HG02852 (cell line): ENCODE measurements at regions not wholly inside any gene's neighbourhood (a gene's known extent, or its start where the extent isn't known, plus 50 kb on each side); places are given as distances from the start of the nearest gene placed in this dataset.
"Not testable (repeated sequence)": the region's sequence is repeated elsewhere in the genome, so short reads cannot be mapped to it uniquely, and the experiment has no call there.

Experiments
- ATAC-seq: cut with Tn5 transposase; IDR thresholded peaks from one replicate; pipeline ENCODE4 v1.9.1; 2021; ENCODE audit warnings: mild to moderate bottlenecking, moderate library complexity; ENCODE audit not compliant: unreplicated experiment

DNA sequence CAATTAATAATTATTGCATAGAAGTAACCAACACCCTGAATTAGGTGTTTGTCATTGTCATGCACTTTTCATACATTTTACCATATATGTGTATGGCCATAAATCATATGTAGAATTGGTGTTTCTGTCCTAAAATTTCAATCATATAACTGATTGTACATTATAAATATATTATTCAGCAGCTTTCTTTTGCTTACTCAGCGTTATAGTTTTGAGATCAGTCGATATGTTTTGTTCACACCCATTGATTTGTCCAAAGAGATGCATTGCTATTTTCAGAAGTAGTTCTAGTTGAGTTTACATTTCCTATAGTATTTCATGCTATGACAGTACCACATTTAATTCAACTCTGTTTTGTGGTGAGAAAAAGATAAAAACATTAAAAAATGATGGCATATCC, 50.5 kb upstream of the PARP4 start:
- ATAC-seq: no peak

DNA sequence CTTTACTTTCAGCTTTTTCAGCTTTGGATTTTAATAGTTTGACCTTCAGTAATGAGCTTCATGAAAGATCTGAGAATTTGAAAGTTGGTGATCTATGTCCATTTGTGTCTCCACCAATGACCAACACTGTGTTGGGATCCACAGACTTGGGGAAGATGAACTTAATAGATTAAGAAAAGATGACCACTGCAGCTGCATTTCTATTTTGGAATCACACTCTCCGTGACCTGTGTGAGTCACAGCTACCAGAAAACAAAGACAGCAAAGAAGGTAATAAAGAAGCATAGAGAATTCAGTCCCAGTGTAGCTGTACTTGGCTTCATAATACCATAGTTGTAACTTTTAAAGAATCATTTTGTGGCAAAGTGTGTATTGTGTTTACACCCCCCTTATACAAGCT, 51.4 kb upstream of the PARP4 start:
- ATAC-seq: not testable (repeated sequence)

DNA sequence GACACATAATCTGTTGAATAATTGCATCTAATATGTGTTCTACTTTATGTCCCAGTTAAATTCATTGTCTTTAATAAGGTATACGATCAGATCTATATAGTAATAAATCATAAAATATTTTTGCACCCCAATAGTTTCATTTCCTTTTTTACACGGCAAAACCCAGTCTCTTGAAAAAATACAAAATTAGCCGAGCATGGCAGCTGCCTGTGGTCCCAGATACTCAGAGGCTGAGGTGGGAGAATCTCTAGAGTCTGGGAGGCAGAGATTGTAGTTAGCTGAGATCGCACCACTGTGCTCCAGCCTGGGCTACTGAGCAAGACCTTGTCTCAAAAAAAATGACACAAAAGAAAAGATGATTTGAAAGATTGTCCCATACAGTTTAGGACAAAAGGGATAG, 52.3 kb upstream of the PARP4 start:
- no peak for ATAC-seq

DNA sequence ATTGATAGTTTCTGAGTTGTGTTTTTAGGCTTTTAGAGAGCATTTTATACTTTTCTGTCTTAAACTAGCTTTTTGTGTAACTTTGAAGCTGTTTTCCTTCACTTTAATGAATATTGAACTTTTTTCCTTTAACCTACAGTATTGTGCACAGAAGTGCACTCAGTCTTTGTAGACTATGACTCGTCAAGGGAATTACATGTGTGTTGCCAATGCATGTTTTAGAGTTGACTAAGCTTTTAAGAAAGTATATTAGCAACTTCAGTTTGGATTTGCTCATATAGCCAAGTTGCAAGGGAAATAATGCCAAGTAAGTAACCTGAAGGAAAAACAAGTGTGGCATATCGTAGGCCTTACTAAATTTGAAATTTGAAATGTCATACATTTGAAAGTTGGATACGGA, 55.0 kb upstream of the PARP4 start:
- not testable (repeated sequence) for ATAC-seq

DNA sequence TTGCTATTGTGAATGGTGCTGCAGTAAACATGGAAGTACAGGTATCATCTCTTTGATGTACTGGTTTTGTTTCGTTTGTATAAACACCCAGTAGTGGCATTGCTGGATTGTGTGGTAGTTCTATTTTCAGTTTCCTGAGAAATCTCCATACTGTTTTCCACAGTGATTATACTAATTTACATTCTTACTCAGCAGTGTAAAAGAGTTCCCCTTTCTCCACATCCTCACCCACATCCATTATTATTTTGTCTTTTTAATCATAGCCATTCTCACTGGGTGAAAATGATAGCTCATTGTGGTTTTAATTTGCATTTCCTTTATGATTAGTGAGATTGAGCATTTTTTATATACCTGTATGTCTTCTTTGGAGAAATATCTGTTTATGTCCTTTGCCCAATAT, 62.3 kb upstream of the PARP4 start:
- ATAC-seq: no peak

DNA sequence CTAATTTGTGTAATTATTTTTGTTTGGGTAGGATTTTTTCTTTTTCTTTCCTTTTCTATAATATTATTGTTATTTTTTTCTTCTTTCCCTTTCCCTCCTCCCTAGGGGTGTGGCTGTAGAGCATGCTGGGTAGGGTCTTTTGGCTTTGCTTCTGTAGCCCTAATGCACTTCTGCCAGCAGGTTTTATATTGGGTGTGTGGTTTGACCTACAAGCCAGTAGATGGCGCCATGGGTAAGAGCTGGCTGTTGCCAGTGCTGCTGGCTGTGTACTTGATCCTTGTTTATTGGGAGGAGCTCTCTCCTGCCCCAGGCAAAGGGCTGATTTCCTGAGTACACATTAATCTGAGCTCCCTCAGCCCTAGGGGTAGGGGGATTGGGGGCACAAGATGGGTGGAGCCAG, 67.7 kb upstream of the PARP4 start:
- not testable (repeated sequence) for ATAC-seq

DNA sequence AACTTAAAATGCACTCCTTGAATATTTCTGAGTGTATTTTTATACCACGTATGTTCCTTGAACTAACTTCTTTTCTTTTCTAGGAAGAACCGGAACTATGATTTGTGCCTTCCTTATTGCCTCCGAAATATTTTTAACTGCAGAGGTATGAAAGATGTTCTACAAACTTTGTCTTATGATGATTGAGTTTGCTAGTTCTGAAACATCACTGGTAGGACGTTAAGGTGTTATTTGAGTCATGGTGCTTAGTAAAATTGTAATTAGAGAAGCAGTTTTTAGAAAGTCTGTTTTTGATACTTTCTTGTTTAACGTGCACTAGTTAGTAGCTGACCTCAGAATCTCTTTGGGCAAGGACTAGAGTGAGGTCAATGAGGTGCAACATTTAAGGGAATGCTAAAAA, 69.0 kb upstream of the PARP4 start:
- not testable (repeated sequence) for ATAC-seq

DNA sequence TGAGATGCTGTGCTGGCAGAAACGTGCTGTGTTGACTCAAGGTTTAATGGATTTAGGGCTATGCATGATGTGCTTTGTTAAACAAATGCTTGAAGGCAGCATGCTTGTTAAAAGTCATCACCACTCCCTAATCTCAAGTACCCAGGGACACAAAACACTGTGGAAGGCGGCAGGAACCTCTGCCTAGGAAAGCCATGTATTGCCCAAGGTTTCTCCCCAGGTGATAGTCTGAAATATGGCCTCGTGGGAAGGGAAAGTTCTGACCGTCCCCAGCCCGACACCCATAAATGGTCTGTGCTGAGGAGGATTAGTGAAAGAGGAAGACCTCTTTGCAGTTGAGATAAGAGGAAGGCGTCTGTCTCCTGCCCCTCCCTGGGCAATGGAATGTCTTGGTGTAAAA, 79.1 kb upstream of the PARP4 start:
- ATAC-seq: not testable (repeated sequence)

DNA sequence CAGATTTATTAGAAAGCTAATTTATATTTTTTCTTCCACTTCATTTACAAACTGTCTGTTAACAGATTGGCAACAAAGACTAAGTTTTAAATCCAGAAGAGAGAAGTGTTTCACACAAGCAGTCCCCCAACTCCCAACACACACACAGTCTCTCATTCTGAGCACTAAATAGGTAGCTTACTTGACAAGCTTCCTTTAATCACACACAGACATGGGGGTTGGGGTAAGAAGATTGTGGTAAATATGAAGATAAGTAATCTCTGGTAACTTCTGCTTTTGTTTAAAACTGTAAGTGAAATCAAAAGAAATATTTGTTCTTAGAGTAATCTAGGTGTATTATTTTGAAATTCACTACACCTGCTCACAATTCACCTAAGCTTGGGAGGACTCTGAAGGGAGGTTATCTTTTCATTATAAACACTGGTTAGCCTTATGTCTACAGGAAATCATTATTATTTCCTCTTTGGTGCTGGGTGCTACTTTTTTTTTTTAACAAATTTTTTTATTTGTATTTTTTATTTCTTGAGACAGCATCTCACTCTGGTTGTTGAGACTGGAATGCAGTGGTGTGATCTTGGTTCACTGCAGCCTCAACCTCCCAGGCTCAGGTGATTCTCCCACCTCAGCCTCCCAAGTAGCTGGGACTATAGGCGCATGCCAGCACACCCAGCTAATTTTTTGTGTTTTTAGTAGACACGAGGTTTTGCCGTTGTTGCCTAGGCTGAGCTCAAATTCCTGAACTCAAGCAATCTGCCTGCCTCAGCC, 82.1 kb upstream of the ATP12A start:
- not testable (repeated sequence) for ATAC-seq

DNA sequence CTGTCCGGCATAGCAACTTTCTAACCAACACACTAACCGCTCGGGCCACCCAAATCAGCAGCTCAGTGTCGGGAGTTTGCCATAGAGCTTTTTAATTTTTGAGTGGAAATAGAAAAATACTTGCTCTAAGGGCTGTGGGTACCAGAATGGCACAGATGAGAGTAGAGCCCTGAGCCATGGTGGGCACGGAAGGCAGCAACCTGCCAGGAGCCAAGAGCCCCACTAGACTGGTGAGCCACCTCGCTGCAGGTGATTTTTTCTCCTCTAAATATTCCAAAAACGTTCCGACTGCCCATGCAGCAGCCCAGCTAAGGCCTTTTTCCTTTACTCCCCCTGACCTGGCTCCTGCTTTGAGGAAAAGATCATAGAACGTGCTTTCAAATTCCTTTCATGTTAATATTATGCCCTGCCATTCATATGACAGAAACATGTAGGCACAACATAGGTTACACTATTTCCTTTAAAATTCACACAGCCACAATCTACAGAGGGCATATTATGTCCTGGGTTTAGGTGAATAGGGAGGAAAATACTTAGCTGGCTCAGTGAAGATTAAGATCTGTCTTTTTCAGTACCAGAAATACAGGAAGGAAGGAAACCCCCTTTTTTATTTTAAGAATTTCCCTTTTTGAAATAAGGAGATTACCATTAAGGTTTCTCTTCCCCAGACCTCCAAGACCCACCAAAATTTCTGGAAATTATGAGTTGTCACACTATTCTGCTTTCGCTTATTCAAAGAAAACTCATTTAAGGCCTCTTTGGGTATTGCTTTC, 81.0 kb upstream of the ATP12A start:
- ATAC-seq: not testable (repeated sequence)

DNA sequence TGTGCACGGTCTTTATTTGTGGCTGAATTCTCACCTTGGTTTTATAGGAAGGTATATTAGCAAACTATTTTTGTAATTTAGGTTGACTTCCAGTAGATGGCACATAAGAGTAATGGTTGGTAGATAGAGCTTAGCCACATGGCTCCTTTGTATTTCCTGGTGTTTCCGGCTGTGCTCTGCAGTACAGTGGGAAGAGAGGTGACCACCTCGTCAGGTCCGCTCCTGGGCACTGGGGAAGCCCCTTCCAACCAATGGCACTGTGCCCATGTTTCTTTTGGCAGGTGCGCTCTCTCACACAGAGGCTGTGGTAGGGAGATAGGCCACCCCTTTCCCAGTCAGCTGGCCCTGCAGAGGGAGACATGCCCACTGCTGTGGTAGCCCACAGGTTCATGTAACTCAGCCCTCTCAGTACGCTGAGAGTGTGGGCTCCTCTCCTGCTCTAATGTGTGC, 74.3 kb upstream of the ATP12A start:
- no peak for ATAC-seq

DNA sequence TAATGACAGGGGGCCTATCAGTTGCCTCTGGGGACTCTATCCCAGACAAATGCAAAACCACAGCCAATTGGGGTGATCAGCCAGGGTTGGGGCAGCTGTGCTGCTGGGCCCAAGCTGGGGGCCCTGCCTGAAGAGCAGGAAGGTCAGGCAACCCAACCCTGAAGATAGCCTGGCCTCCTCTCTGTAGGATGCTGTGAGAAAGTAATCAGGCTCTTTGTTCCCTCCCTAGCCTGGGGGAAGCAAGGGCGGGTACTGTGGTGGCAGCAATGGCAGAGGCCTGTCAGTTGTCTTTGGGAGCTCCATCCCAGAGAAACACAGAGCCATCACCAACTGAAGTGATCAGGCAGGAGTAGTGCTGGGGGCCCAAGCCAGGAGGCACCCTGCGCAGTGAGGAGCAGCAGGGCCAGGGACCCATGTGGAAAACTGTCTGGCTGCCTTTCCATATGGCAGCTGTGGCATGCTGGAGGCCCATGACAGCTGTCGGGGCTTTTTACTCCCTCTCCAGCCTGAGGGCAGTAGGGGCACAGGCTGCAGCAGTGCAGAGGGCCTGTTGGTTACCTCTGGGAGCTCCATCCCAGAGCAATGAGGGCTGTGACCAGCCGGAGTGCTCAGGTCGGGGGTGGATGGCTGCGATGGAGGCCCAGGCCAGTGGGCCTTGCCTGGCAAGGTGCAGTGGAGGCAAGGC, 73.6 kb upstream of the ATP12A start:
- ATAC-seq: no peak

DNA sequence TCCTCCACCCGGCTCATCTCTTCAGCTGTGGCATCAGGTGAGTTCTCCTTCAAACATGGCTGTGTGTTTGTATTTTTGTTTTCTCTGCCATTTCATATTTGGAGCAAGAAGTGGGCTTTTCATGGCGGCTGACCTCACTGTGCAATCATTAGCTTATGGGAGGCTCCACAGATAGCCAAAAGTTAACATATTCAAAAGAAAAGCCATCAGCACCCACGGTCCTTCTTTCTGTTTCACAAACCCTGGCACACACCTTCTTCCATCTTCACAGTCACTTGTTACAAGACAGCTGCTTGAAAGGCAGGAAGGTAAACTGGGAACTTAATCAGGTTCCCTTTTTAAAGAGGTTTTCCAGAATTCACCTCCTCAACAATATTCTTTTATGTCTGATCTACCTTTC, 69.3 kb upstream of the ATP12A start:
- no peak for ATAC-seq

DNA sequence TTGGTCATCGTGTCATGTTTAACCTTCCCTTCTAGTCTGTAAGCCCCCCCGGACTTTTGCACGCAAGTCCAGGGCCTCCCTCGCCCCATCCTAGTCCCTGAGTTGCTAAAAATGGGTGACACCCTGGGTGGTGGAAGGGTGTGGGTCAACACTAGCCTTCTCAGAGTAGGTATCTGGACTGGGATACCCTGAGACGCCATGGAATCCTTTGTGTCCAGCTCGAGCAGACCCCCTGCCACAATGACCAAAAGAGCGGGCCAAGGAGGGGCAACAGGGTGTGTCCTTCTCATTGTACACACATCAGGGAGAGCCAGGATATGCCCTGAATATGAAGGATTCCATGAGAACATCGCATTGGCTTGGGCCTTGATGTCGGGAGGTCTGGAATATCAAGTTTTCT, 67.5 kb upstream of the ATP12A start:
- ATAC-seq: no peak

DNA sequence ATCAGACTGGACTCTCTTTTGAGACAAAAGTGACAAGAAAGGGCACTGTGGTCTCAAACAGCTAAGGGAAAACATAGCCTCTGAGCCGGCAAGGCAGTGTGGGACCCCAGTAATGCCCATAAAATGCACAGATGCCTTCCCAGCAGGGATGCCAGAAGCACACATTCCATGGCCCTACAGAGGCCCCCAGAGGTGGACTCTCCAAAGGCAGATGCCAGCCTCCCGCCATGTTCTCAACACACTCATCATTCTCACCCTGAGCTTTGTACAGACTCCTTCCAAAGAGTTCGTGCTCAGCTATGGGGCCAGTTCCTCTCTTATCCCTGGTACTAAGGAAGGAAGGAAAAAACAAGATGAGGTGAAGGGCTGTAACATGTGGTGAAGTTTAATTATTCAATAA, 67.1 kb upstream of the ATP12A start:
- no peak for ATAC-seq

DNA sequence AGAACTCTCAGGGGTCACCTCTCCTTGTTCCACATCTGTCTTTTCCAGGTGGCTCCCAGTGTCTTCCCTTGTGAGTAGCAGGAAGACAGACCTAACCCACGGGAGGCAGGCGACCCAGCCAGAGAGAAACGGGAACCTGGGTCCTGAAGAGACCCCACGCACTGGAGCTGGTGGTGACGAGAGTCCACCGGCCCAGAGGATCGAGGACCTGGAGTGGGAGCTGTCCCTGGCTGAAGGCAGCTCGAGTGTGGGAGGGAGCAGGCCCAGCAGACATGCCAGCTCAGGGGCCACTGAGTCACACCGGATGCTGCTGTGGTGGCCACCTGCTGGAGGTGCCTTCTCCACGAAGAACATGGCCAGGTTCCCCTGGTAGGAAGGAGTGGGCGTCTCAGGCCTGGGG, 66.5 kb upstream of the ATP12A start:
- no peak for ATAC-seq

DNA sequence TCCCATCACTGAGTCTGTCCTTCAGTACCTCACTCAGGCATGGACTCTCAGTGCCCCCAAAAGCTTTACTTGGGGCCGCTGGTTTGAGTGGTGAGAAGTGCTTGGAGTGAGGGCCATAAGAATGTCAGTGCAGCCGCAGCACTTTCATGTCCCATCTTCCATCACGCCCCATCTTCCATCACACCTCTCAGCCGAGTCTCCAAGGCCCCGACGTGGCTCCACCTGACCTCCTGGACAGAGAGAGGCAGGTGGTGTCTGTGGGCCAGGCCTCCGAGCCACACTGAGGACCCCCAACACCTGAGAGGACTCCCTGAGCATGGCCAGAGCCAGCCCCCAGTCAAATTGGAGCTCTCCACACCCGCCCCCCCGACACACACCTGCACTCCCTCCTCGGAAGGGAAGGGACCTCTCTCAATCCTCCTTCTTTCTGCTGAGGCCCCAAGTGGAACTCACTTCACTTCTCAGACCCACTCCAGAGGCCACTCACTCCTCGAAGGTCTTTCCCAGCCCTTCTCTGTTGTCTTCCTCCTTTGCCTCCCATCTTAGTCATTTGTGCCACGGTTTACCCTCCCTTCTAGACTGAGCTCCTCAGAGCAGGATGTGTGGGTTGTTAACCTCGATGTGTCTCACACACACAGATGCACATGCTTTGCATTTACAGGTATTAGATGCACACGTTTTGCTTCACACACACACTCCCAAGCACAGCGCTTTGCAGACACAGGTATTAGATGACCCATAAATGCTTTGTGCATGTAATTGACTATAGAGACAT, 65.7 kb upstream of the ATP12A start:
- no peak for ATAC-seq

DNA sequence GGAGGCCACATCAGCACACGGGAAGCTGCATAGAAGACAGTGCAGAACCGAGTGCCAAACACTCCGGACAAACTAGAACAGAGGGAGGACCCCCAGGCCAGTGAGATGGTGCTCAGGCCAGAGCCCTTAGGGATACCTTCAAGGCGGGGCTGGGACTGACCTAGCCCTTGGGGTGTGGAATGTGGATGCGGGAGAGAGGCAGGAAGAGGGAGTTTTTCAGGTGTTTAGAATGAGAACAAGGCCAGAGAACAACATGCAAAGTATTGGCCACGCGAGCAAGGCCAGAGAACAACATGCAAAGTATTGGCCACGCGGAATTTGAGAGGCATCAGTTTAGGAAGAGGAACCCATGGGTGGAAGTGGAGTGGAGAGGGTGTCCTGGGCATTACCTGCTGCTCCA, 65.1 kb upstream of the ATP12A start:
- ATAC-seq: no peak

DNA sequence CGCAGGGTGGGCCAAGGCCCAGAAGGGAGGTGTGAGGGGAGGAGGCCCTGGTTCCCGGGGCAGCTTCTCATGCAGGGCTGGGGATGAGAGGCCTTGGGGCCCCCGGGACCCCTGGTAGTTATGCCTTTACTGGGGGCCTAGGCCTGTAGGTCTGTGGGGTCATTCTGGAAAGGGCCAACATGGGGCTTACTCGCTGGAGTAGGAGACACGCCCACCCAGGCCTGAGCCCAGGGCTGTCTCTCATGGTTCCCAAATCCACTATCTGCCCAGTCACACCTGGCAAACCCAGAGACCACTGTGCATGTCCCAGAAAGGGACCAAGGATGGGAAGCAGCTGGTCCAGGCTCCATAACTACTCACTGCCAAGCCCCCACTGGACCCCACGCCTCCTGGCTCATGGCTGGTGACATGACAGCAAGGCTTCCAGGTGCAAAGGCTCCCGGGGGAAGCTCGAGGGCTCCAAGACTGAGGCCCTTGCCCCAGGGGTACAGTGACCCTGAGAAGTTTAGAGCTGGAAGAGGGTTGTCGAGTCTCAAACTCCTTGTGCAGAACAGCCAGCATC, 64.2 kb upstream of the ATP12A start:
- no peak for ATAC-seq

DNA sequence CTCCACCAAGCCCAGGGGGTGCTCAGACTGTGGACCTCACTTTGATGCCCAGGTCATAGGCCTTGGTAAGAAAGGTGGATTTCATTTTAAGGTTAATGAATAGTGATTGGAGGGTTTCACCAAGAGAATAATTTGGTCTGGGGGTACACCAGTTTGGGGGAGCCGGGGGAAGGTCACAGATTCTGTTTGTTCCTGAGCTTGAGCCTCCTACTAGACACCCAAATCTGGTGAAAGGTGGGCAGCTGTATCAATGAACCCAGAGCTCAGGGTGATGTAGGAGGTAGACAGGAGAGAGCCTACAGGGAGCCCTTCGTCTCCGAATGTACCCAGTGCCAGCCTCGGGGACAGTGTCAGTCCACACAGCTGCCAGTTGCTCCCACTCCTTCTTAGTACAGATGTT, 63.7 kb upstream of the ATP12A start:
- no peak for ATAC-seq
